Right renal cortex interstitium (tissue), 3 donors: ENCODE measurements at regions not wholly inside any gene's neighbourhood (a gene's known extent, or its start where the extent isn't known, plus 50 kb on each side); places are given as distances from the start of the nearest gene placed in this dataset.

Source experiments
- DNase-seq, 3 donors: peaks; one replicate each; pipeline ENCODE4 v3.0.0-alpha.2; 2013; ENCODE audit warnings: low read depth in 3 of 3, low spot score in 2 of 3

GRCh38 chr16:79278506-79278905, 322.0 kb downstream of the MAF start:
- no peak for DNase-seq

- DNase-seq: no peak
These were observed 324.0 kb downstream of the MAF start for GRCh38 chr16:79276501-79276900.

DNA sequence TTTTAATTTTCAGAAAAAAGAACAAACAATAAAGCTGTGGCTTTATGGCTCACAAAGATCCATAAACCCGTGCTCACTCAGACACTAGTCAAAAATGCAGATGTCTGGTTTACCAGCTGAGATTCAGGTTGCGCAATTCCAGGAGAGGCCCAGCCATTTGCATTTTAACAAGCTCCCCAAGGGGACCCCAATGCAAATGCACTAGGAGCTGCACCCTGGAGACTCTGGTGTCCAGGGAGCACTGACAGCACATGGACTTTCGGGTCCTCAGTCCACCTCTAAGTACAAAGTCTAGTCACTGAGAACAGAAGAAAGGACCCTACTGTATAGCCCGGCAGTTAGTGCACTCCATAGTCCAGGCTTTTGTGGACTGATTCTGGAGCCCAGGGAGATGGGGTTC, 326.3 kb downstream of the MAF start:
- DNase-seq: no peak

GRCh38 chr16:79272141-79272577, 328.4 kb downstream of the MAF start:
- no peak for DNase-seq

DNA sequence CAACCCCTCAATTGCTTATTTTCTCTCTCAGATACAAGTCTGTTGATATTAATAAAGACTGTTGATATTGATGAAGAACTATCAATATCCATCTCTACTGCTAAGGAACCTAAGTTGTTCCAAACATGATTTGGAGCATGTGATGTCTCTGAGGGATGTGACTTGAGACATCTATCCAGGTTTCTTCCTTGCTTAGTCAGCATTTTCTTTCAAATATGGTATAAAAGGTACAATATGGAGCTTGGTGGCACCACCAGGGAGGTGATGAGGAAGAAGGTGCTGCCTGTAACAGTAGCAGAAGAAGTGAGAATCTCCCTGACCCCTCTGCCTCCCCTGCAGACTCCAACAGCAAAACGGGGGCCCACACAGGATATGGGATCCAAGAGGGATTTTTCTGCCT, 329.0 kb downstream of the MAF start:
- DNase-seq: no peak

DNA sequence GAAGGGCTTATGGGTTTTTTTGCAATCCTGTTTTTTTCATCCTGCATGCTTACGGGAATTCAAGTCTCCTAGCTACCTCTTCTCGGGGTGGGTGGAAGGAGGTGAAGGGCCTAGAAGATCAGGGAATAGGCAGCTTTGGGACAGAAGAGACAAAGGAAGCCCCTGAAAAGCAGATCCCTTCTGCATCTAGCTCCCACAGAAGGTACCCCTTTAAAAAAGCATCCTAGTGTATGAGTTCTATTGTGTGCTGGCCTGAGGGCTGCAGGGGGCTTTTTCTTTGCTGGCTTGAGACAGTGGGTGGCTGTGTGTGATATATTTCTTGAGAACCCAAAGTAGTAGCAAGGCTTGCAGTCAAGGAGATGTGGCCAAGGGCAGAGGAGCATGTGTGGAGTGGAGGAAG, 330.5 kb downstream of the MAF start:
- no peak for DNase-seq

GRCh38 chr16:79269211-79269863, 331.2 kb downstream of the MAF start:
- DNase-seq: no peak

DNA sequence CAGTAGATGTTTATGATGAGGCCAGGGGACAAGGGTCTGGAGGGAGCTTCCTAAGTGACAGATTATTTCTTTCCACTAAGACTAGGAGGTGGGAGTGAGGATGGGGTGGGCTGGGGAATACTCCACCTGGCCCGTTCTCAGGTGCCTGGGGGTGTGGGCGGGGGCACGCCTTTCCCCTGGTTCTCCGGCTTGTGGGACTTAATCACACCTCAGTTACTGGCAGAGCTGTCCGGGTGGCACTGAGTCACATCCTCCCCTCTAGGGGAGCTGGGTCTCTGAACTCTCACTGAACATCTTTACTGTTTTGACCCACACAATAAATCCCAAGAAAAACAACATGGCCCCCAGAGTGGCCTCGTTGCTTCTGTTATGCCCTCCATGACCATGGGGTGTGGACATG, 332.8 kb downstream of the MAF start:
- DNase-seq: no peak

DNA sequence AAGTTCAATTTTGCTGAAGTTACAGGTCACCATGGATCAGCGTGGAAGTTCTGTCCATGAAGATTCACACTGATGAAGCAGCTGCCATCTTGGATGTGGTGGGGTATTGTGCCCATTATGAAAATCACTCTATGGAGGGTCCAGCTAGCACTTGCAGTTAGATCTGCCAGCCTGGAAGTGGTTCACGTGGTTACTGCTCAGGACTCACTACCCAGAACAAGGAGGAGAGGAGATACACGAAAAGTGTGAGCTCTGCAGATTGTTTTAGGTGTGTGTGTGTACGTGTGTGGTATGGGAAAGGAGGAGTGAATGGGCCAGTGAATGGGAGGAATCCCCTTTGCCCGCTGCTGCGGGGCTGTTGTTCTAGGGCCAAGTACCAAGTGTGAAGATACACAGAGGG, 333.4 kb downstream of the MAF start:
- no peak for DNase-seq

GRCh38 chr16:79265701-79266100, 334.8 kb downstream of the MAF start:
- no peak for DNase-seq

- DNase-seq: no peak
These were observed 335.3 kb downstream of the MAF start for GRCh38 chr16:79265196-79265595.

DNA sequence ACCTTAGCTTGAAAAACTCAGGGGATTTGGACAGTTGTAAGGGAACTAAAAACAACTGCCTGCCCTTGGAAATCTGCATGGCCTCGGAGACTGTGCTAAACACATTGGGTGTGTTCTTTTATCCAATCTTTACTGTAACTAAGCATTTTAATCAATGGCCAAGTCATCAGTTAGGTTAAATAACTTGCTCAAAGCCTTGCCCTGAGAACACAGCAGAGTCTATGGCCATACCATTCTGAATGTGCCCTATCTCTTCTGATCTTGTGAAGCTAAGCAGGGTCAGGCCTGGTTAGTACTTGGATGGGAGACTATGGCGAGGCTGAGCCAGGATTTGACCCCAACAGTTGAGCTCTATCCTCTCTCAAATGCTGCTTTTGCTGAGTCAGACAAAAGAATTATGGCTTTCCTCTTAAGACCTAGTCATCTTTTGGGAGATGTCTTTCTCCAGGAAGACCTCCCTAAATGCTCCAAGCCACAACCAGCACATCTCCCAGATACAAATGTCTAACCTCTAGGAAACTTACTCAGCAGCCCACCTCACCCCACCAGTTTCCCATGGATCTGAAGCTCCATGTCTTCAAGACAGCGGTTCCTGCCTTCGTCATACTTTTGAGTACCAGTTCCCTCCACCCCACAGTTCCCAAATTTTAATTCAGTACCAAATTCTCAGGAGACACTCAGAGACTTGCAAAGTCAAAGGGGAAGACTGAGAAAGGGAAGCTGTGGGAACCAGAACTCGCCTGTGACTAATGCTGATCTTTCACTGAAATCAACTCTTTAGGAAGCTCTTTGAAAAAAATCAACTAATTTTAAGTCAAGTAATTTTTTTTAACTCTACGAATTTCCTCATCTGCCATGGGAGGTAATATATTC, 336.1 kb downstream of the MAF start:
- no peak for DNase-seq

GRCh38 chr16:79263425-79263824, 337.1 kb downstream of the MAF start:
- DNase-seq: no peak
